ENCODE measurements at regions not wholly inside any gene's neighbourhood (a gene's known extent, or its start where the extent isn't known, plus 50 kb on each side); places are given as distances from the start of the nearest gene placed in this dataset.
"Not testable (repeated sequence)": the region's sequence is repeated elsewhere in the genome, so short reads cannot be mapped to it uniquely, and the experiment has no call there.

DNA sequence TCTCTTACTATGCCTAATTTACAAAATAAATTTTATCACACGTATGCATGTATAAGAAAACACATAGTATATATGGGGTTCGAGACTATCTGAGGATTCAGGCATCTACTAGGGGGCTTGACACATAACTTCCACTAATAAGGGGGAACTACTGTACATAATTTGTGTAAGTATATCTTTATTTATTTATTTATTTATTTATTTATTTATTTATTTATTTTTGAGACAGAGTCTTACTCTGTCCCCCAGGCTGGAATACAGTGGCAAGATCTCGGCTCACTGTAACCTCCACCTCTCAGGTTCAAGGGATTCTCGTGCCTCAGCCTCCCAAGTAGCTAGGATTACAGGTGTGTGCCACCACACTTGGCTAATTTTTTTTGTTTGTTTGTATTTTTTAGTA, 414.4 kb upstream of the CDH20 start:
- TF ChIP-seq, protein P1, sequence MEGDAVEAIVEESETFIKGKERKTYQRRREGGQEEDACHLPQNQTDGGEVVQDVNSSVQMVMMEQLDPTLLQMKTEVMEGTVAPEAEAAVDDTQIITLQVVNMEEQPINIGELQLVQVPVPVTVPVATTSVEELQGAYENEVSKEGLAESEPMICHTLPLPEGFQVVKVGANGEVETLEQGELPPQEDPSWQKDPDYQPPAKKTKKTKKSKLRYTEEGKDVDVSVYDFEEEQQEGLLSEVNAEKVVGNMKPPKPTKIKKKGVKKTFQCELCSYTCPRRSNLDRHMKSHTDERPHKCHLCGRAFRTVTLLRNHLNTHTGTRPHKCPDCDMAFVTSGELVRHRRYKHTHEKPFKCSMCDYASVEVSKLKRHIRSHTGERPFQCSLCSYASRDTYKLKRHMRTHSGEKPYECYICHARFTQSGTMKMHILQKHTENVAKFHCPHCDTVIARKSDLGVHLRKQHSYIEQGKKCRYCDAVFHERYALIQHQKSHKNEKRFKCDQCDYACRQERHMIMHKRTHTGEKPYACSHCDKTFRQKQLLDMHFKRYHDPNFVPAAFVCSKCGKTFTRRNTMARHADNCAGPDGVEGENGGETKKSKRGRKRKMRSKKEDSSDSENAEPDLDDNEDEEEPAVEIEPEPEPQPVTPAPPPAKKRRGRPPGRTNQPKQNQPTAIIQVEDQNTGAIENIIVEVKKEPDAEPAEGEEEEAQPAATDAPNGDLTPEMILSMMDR (IDR thresholded peaks at IDR 0.05): not testable (repeated sequence)
- TF ChIP-seq POLR2A (IDR thresholded peaks at IDR 0.05): not testable (repeated sequence)

All from body of pancreas (tissue), 4 donors.